ENCODE measurements at regions not wholly inside any gene's neighbourhood (a gene's known extent, or its start where the extent isn't known, plus 50 kb on each side); places are given as distances from the start of the nearest gene placed in this dataset.

DNA sequence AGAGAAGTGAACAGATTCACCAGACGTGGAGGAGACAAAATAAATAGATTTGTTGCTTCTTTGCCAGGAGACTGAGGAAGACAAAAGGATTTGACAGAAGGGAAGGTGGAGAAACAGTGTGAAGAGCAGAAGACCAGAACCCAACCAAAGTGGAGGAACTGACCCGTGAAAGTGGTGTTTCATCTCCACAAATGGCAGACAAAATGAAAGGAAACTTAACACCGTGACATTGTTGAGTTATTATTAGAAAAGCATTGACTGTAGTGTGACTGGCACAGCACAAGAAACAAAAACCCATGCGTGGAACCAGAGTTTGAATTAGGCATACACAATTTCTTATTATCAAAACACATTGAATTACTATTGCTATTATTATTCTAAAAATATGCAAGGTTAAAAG is 518.1 kb downstream of the TMEM121 start:
- no peaks in the 10 kb centered on the region for H3K4me1 ChIP-seq (ENCODE audit: control insufficient read depth, low read length)
- no peaks in the 10 kb centered on the region for H3F3A ChIP-seq (ENCODE audit: control insufficient read depth, insufficient read depth)
- H3K79me2 ChIP-seq (ENCODE audit: control insufficient read depth, low read length), result no peaks in the 10 kb centered on the region
- H3K27ac ChIP-seq (ENCODE audit: low read depth, low read length), result no peak overlapping the region
- no peaks in the 10 kb centered on the region for H3K36me3 ChIP-seq (ENCODE audit: control insufficient read depth, low read length)
- no peak overlapping the region for H3K4me2 ChIP-seq (ENCODE audit: low read length)
- H3K27me3 ChIP-seq (ENCODE audit: control insufficient read depth, low read length), result no peaks in the 10 kb centered on the region
- no peaks in the 10 kb centered on the region for H4K20me1 ChIP-seq (ENCODE audit: control insufficient read depth, insufficient read depth, low read depth, low read length)
- no peaks in the 10 kb centered on the region for H3K9me3 ChIP-seq (ENCODE audit: control insufficient read depth, insufficient read depth, low read length)
- no peak for TF ChIP-seq CTCF (IDR thresholded peaks at IDR 0.05; ENCODE audit: low read depth, low read length, poor library complexity, severe bottlenecking)
- TF ChIP-seq EZH2phosphoT487 (IDR thresholded peaks at IDR 0.05; ENCODE audit: borderline replicate concordance, low read length), result no peak
- H3K9me2 ChIP-seq (replicated peaks; ENCODE audit: control insufficient read depth, low read length), result no peaks in the 10 kb centered on the region
- H3K4me3 ChIP-seq (ENCODE audit: low read length), result no peak overlapping the region

- H3K27ac ChIP-seq (ENCODE audit: low read depth, low read length), result no peak overlapping the region
- no peaks in the 10 kb centered on the region for H3K4me1 ChIP-seq (ENCODE audit: control insufficient read depth, low read length)
- H3K9me2 ChIP-seq (replicated peaks; ENCODE audit: control insufficient read depth, low read length), result no peaks in the 10 kb centered on the region
- no peaks in the 10 kb centered on the region for H3K9me3 ChIP-seq (ENCODE audit: control insufficient read depth, insufficient read depth, low read length)
- no peaks in the 10 kb centered on the region for H3F3A ChIP-seq (ENCODE audit: control insufficient read depth, insufficient read depth)
- H3K4me3 ChIP-seq (ENCODE audit: low read length), result no peak overlapping the region
- peak; percentile 94 for TF ChIP-seq CTCF (IDR thresholded peaks at IDR 0.05; ENCODE audit: low read depth, low read length, poor library complexity, severe bottlenecking)
- no peak for TF ChIP-seq EZH2phosphoT487 (IDR thresholded peaks at IDR 0.05; ENCODE audit: borderline replicate concordance, low read length)
- no peaks in the 10 kb centered on the region for H3K79me2 ChIP-seq (ENCODE audit: control insufficient read depth, low read length)
- H3K4me2 ChIP-seq (ENCODE audit: low read length), result no peak overlapping the region
- H3K36me3 ChIP-seq (ENCODE audit: control insufficient read depth, low read length), result no peaks in the 10 kb centered on the region
- no peaks in the 10 kb centered on the region for H3K27me3 ChIP-seq (ENCODE audit: control insufficient read depth, low read length)
- H4K20me1 ChIP-seq (ENCODE audit: control insufficient read depth, insufficient read depth, low read depth, low read length), result no peaks in the 10 kb centered on the region
These were observed 518.7 kb downstream of the TMEM121 start for GRCh38 chr14:106044949-106045596.

- H3K9me3 ChIP-seq (ENCODE audit: control insufficient read depth, insufficient read depth, low read length), result no peaks in the 10 kb centered on the region
These were observed 525.4 kb downstream of the TMEM121 start for GRCh38 chr14:106051796-106052195.

More at GRCh38 chr14:106051796-106052195, 525.4 kb downstream of the TMEM121 start:
- Histone ChIP-seq H3K4me1 (ENCODE audit: control insufficient read depth, low read length) (no peaks in the 10 kb centered on the region), H3K4me2 (ENCODE audit: low read length) (no peak overlapping the region), H3K27me3 (ENCODE audit: control insufficient read depth, low read length) (no peaks in the 10 kb centered on the region), H3K9me2 (replicated peaks; ENCODE audit: control insufficient read depth, low read length) (no peaks in the 10 kb centered on the region), H3K36me3 (ENCODE audit: control insufficient read depth, low read length) (no peaks in the 10 kb centered on the region), H3K4me3 (ENCODE audit: low read length) (no peak overlapping the region), H3F3A (ENCODE audit: control insufficient read depth, insufficient read depth) (no peaks in the 10 kb centered on the region), H4K20me1 (ENCODE audit: control insufficient read depth, insufficient read depth, low read depth, low read length) (no peaks in the 10 kb centered on the region), H3K79me2 (ENCODE audit: control insufficient read depth, low read length) (no peaks in the 10 kb centered on the region), H3K27ac (ENCODE audit: low read depth, low read length) (no peak overlapping the region)
- TF ChIP-seq CTCF (IDR thresholded peaks at IDR 0.05; ENCODE audit: low read depth, low read length, poor library complexity, severe bottlenecking) (no peak), EZH2phosphoT487 (IDR thresholded peaks at IDR 0.05; ENCODE audit: borderline replicate concordance, low read length) (no peak)

Measured in DOHH2 (cell line).